K562 (cell line): ENCODE measurements at regions not wholly inside any gene's neighbourhood (a gene's known extent, or its start where the extent isn't known, plus 50 kb on each side); places are given as distances from the start of the nearest gene placed in this dataset.

ENCODE experiments used
- ATAC-seq: fragments of 200-7000 bp; cut with Tn5 transposase; 3 replicates; pipeline ENCODE4 v1.9.1; 2020; ENCODE audit warnings: moderate library complexity
- BruUV-seq: library from RNA; stranded (reverse); fragments of 400-500 nt; replicated peaks from 2 replicates; lab custom pipeline; 2021; lab: Mats Ljungman, UMichigan
- CTCF ChIA-PET: fragments of 300-600 bp; formaldehyde crosslinking; extraction: SDS; loops from one replicate; lab custom pipeline; 2021; ENCODE audit warnings: low intra/inter-chr PET ratio; lab: Yijun Ruan, JAX
- POLR2A ChIA-PET: fragments of 300-600, 350-650 bp; sonication (Branson Sonifier 250); formaldehyde crosslinking; extraction: SDS; loops from one replicate; lab custom pipeline; 2021; ENCODE audit warnings: antibody characterized with exemption, inconsistent platforms; lab: Yijun Ruan, JAX
- DNase-seq, 4 experiments: peaks; one replicate each; pipeline versions ENCODE4 v3.0.0 to v3.0.0-alpha.2; 2011 to 2018; ENCODE audit warnings: low spot score in 3 of 4, mixed read lengths in 3 of 4; ENCODE audit errors: extremely low read depth in 1 of 4
- FAIRE-seq: peaks from 2 replicates; lab custom pipeline; 2011; peaks lifted over from hg19 to GRCh38; lab: Jason Lieb, UNC
- H2AFZ ChIP-seq: 2 replicates; pipeline ENCODE4 v1.6.0; 2011; ENCODE audit warnings: low read depth, low read length, control low read depth, inconsistent platforms
- H3K27ac ChIP-seq: fragments of 200-600 bp; 3 replicates; pipeline ENCODE4 v1.8.0; 2011; ENCODE audit warnings: low read depth, mild to moderate bottlenecking, control low read depth, inconsistent platforms, low read length, moderate library complexity, mixed read lengths; ENCODE audit errors: extremely low read depth
- H3K27me3 ChIP-seq, 2 experiments: fragments of 300-600 bp in 1 of 2; 2 replicates in 1 of 2; 3 replicates in 1 of 2; pipeline versions ENCODE4 v1.6.0 to v1.8.0; 2011; ENCODE audit warnings: inconsistent platforms in 2 of 2, low read length in 2 of 2, mild to moderate bottlenecking in 1 of 2, mixed read lengths in 1 of 2, moderate library complexity in 1 of 2; ENCODE audit not compliant: control insufficient read depth in 2 of 2, insufficient read depth in 2 of 2
- H3K36me3 ChIP-seq: fragments of 300-600 bp; 3 replicates; pipeline ENCODE4 v1.8.0; 2011; ENCODE audit warnings: mild to moderate bottlenecking, low read length, inconsistent platforms; ENCODE audit not compliant: control insufficient read depth, insufficient read depth
- H3K4me1 ChIP-seq, 2 experiments: fragments of 200-600 bp in 1 of 2; replicated peaks in 1 of 2; 2 replicates in 1 of 2; 3 replicates in 1 of 2; pipeline versions ENCODE4 v1.5.1 to v1.8.0; 2011; ENCODE audit warnings: inconsistent platforms in 2 of 2, low read length in 2 of 2, mild to moderate bottlenecking in 1 of 2, mixed read lengths in 1 of 2, moderate library complexity in 1 of 2; ENCODE audit not compliant: control insufficient read depth in 2 of 2, insufficient read depth in 2 of 2
- H3K4me2 ChIP-seq: 2 replicates; pipeline ENCODE4 v1.6.1; 2011; ENCODE audit warnings: low read length, control low read depth, inconsistent platforms, mixed read lengths; ENCODE audit not compliant: insufficient read depth
- H3K4me3 ChIP-seq: fragments of 200-600 bp; sonication (generic), shearing (Covaris generic); 2 replicates; pipeline ENCODE4 v1.5.1; 2016; ENCODE audit warnings: control low read depth, inconsistent platforms
- H3K79me2 ChIP-seq: fragments of 200-600 bp; 3 replicates; pipeline ENCODE4 v1.8.0; 2011; ENCODE audit warnings: low read length, inconsistent platforms; ENCODE audit not compliant: control insufficient read depth, insufficient read depth
- H3K9ac ChIP-seq, 2 experiments: 2 replicates each; pipeline versions ENCODE4 v1.6.0 to v1.6.1; 2011; ENCODE audit warnings: low read depth in 2 of 2, low read length in 2 of 2, control low read depth in 1 of 2, inconsistent platforms in 1 of 2, mild to moderate bottlenecking in 1 of 2, mixed read lengths in 1 of 2; ENCODE audit not compliant: insufficient read depth in 1 of 2
- H3K9me1 ChIP-seq: one replicate; pipeline ENCODE4 v1.6.0; 2011; ENCODE audit warnings: inconsistent platforms, mild to moderate bottlenecking, low read length, moderate library complexity; ENCODE audit not compliant: control insufficient read depth, insufficient read depth
- H3K9me3 ChIP-seq: replicated peaks from 2 replicates; pipeline ENCODE4 v1.5.1; 2011; ENCODE audit warnings: low read depth, low read length, inconsistent platforms; ENCODE audit not compliant: control insufficient read depth, insufficient read depth
- H4K20me1 ChIP-seq: replicated peaks from 2 replicates; pipeline ENCODE4 v1.6.1; 2011; ENCODE audit warnings: low read length, inconsistent platforms, mixed read lengths; ENCODE audit not compliant: control insufficient read depth, insufficient read depth
- GMEB1 ChIP-seq: fragments of 250-450 bp; sonication (Bioruptor Pico); IDR thresholded peaks from 2 replicates; pipeline ENCODE4 v1.4.0; 2020; ENCODE audit warnings: mild to moderate bottlenecking
- HMGXB4 ChIP-seq: sonication (generic); formaldehyde crosslinking; IDR thresholded peaks from 2 replicates; pipeline ENCODE4 v1.8.1; 2023; ENCODE audit warnings: mild to moderate bottlenecking, missing genetic modification reagents
- NFYB ChIP-seq: IDR thresholded peaks from 2 replicates; pipeline ENCODE4 v1.6.1; 2011; ENCODE audit warnings: mild to moderate bottlenecking, moderate library complexity; ENCODE audit not compliant: insufficient read length; ENCODE audit errors: extremely low read depth
- RAD21 ChIP-seq, 2 experiments: fragments of 250-450 bp in 1 of 2; fragments of 450-650 bp in 1 of 2; sonication (Bioruptor Pico) in 1 of 2; formaldehyde crosslinking in 1 of 2; IDR thresholded peaks in 1 of 2; conservative IDR thresholded peaks in 1 of 2; 2 replicates each; pipeline versions ENCODE4 v1.4.0 to v1.8.0; 2020 to 2022; ENCODE audit warnings: mild to moderate bottlenecking in 2 of 2, moderate library complexity in 1 of 2
- SMAD4 ChIP-seq: fragments of 250-450 bp; sonication (Bioruptor Pico); conservative IDR thresholded peaks from 2 replicates; pipeline ENCODE4 v1.8.0; 2021; ENCODE audit warnings: inconsistent platforms, mild to moderate bottlenecking, moderate library complexity
- SOX6 ChIP-seq: fragments of 450-650 bp; IDR thresholded peaks from 2 replicates; pipeline ENCODE4 v1.6.1; 2014; ENCODE audit warnings: mild to moderate bottlenecking
- TAL1 ChIP-seq: fragments of 450-650 bp; IDR thresholded peaks from 2 replicates; pipeline ENCODE4 v1.6.1; 2016; ENCODE audit warnings: mild to moderate bottlenecking
- TBL1XR1 ChIP-seq, 2 experiments: IDR thresholded peaks; 2 replicates each; pipeline ENCODE4 v1.6.1; 2012; ENCODE audit warnings: improper control_type of control experiment in 2 of 2, low read length in 2 of 2, mild to moderate bottlenecking in 1 of 2
- ZBTB11 ChIP-seq, 3 experiments: fragments of 200-800 bp in 1 of 3; fragments of 250-450 bp in 1 of 3; fragments of 450-650 bp in 1 of 3; sonication (Bioruptor Pico) in 1 of 3; sonication (Bioruptor generic) in 1 of 3; formaldehyde crosslinking in 1 of 3; IDR thresholded peaks; 2 replicates each; pipeline versions ENCODE4 v1.6.1 to v1.8.0; 2016 to 2022; ENCODE audit warnings: mild to moderate bottlenecking in 2 of 3, missing genetic modification characterization in 2 of 3, missing compliant biosample characterization in 1 of 3, moderate library complexity in 1 of 3
- ZBTB8A ChIP-seq: fragments of 450-650 bp; IDR thresholded peaks from 2 replicates; pipeline ENCODE4 v1.6.1; 2018; ENCODE audit warnings: mild to moderate bottlenecking, moderate library complexity; ENCODE audit not compliant: partially characterized antibody
- ZFX ChIP-seq: sonication (generic); formaldehyde crosslinking; IDR thresholded peaks from 2 replicates; pipeline ENCODE4 v1.8.0; 2022; ENCODE audit warnings: mild to moderate bottlenecking, missing genetic modification reagents, moderate library complexity
- ZNF224 ChIP-seq: sonication (generic); formaldehyde crosslinking; IDR thresholded peaks from 2 replicates; pipeline ENCODE4 v1.8.0; 2022; ENCODE audit warnings: mild to moderate bottlenecking, missing genetic modification reagents
- ZNF324 ChIP-seq: fragments of 250-450 bp; sonication (Bioruptor Pico); IDR thresholded peaks from 2 replicates; pipeline ENCODE4 v1.4.0; 2020; ENCODE audit warnings: mild to moderate bottlenecking
- ZNF395 ChIP-seq: fragments of 200-800 bp; sonication (Bioruptor generic); IDR thresholded peaks from 2 replicates; pipeline ENCODE4 v1.6.1; 2017; ENCODE audit warnings: missing genetic modification characterization, missing compliant biosample characterization
- ZNF830 ChIP-seq: fragments of 250-450 bp; sonication (Bioruptor Pico); IDR thresholded peaks from 2 replicates; pipeline ENCODE4 v1.5.0; 2021; ENCODE audit warnings: mild to moderate bottlenecking
- in situ Hi-C: fragments of 300-500 bp; cut with MboI; formaldehyde crosslinking; loops from 4 replicates; pipeline ENCODE4 v1.15.0; 2018; ENCODE audit warnings: inconsistent platforms, mixed read lengths
- intact Hi-C: fragments of 100-400 bp; cut with micrococcal nuclease; formaldehyde crosslinking; loops from 2 replicates; pipeline ENCODE4 v1.14.2; 2022

- Histone ChIP-seq H2AFZ (no peak overlapping the region), H3K4me2 (no peak overlapping the region), H3K9ac (no peak overlapping the region), H4K20me1 (no peaks in the 10 kb centered on the region), H3K36me3 (no peaks in the 10 kb centered on the region), H3K4me1 (no peaks in the 10 kb centered on the region), H3K4me3 (no peak overlapping the region), H3K9me1 (no peaks in the 10 kb centered on the region), H3K9me3 (no peaks in the 10 kb centered on the region), H3K27ac (no peak overlapping the region), H3K79me2 (no peaks in the 10 kb centered on the region), H3K27me3 (no peaks in the 10 kb centered on the region)
- ChIA-PET CTCF (no interaction called here), POLR2A (no interaction called here)
- no peak for DNase-seq
- in situ Hi-C loops: no loop called here
- intact Hi-C loops: no loop called here
- no peak for ATAC-seq
- no peak for FAIRE-seq
- BruUV-seq: no TSS peak
- no peak for TF ChIP-seq TBL1XR1 (IDR thresholded peaks at IDR 0.05; ENCODE audit: low read length in 2 of 2)
- TF ChIP-seq TAL1: no peak
- TF ChIP-seq SMAD4: no peak
- no peak for TF ChIP-seq ZFX (CRISPR knock-in tag)
- no peak for TF ChIP-seq SOX6
- no peak for TF ChIP-seq ZNF224 (CRISPR knock-in tag)
- no peak for TF ChIP-seq RAD21 (CRISPR knock-in tag; conservative IDR thresholded peaks at IDR 0.05 in 1 of 2, IDR thresholded peaks at IDR 0.05 in 1 of 2)
- no peak for TF ChIP-seq ZNF324 (CRISPR knock-in tag)
- TF ChIP-seq GMEB1: no peak
- no peak for TF ChIP-seq ZBTB11 (CRISPR knock-in tag; IDR thresholded peaks at IDR 0.05)
- no peak for TF ChIP-seq NFYB
- TF ChIP-seq ZNF830 (CRISPR knock-in tag): no peak
- TF ChIP-seq ZNF395 (CRISPR knock-in tag): no peak
- no peak for TF ChIP-seq ZBTB8A
- no peak for TF ChIP-seq HMGXB4
Observed at GRCh38 chr14:85085981-85086380, 444.0 kb upstream of the FLRT2 start.
